NCI-H1048 (cell line): ENCODE measurements at regions not wholly inside any gene's neighbourhood (a gene's known extent, or its start where the extent isn't known, plus 50 kb on each side); places are given as distances from the start of the nearest gene placed in this dataset.

Experiments
- DNase-seq: peaks from one replicate; lab custom pipeline; 2025; lab: John Stamatoyannopoulos, UW

GRCh38 chr11:106331176-106331575 is 253.7 kb downstream of the AASDHPPT start:
- no peak for DNase-seq

GRCh38 chr11:106333678-106334077 is 256.2 kb downstream of the AASDHPPT start:
- no peak for DNase-seq

GRCh38 chr11:106344394-106344793 is 266.9 kb downstream of the AASDHPPT start:
- no peak for DNase-seq

GRCh38 chr11:106344966-106345365 is 267.5 kb downstream of the AASDHPPT start:
- no peak for DNase-seq

- no peak for DNase-seq
Observed at GRCh38 chr11:106353031-106353430, 275.6 kb downstream of the AASDHPPT start.

GRCh38 chr11:106369224-106369623 is 291.8 kb downstream of the AASDHPPT start:
- DNase-seq, result no peak

GRCh38 chr11:106378513-106379179 is 301.2 kb downstream of the AASDHPPT start:
- no peak for DNase-seq

GRCh38 chr11:106379265-106379664 is 301.8 kb downstream of the AASDHPPT start:
- no peak for DNase-seq

GRCh38 chr11:106379712-106380111 is 302.2 kb downstream of the AASDHPPT start:
- no peak for DNase-seq

- DNase-seq, result no peak
Observed at GRCh38 chr11:106381895-106382294, 304.4 kb downstream of the AASDHPPT start.

GRCh38 chr11:106384429-106384828 is 307.0 kb downstream of the AASDHPPT start:
- DNase-seq, result no peak

GRCh38 chr11:106386519-106386918 is 309.1 kb downstream of the AASDHPPT start:
- DNase-seq, result no peak

- DNase-seq, result no peak
Observed at GRCh38 chr11:106389101-106389500, 311.6 kb downstream of the AASDHPPT start.

- DNase-seq, result no peak
Observed at GRCh38 chr11:106390078-106390477, 312.6 kb downstream of the AASDHPPT start.

- no peak for DNase-seq
Observed at GRCh38 chr11:106391771-106392420, 314.4 kb downstream of the AASDHPPT start.

- no peak for DNase-seq
Observed at GRCh38 chr11:106395716-106396349, 318.4 kb downstream of the AASDHPPT start.

GRCh38 chr11:106397787-106398501 is 320.5 kb downstream of the AASDHPPT start:
- DNase-seq, result no peak

- DNase-seq, result no peak
Observed at GRCh38 chr11:106398502-106399075, 321.1 kb downstream of the AASDHPPT start.

GRCh38 chr11:106399076-106399511 is 321.6 kb downstream of the AASDHPPT start:
- no peak for DNase-seq

- no peak for DNase-seq
Observed at GRCh38 chr11:106399624-106400023, 322.2 kb downstream of the AASDHPPT start.

GRCh38 chr11:106400949-106401570 is 323.6 kb downstream of the AASDHPPT start:
- no peak for DNase-seq

- DNase-seq, result no peak
Observed at GRCh38 chr11:106403751-106404150, 326.3 kb downstream of the AASDHPPT start.
